Bronchial epithelial cell (primary cell): ENCODE measurements at regions not wholly inside any gene's neighbourhood (a gene's known extent, or its start where the extent isn't known, plus 50 kb on each side); places are given as distances from the start of the nearest gene placed in this dataset.

ENCODE experiments used
- DNase-seq: peaks from one replicate; pipeline ENCODE4 v3.0.0-alpha.2; 2010; ENCODE audit warnings: low read depth
- FAIRE-seq: peaks from 2 replicates; lab custom pipeline; 2011; peaks lifted over from hg19 to GRCh38; lab: Jason Lieb, UNC
- H3K27me3 ChIP-seq: 2 replicates; pipeline ENCODE4 v1.5.1; 2011; ENCODE audit warnings: low read length; ENCODE audit not compliant: control insufficient read depth, insufficient read depth
- H3K36me3 ChIP-seq: 2 replicates; pipeline ENCODE4 v1.5.1; 2011; ENCODE audit warnings: low read length; ENCODE audit not compliant: control insufficient read depth, insufficient read depth
- H3K4me3 ChIP-seq: 2 replicates; pipeline ENCODE4 v1.5.1; 2011; ENCODE audit warnings: mild to moderate bottlenecking, low read depth, low read length, control low read depth
- TF ChIP-seq, protein P1 (sequence below): IDR thresholded peaks from 2 replicates; pipeline ENCODE4 v1.5.1; 2011; ENCODE audit warnings: mild to moderate bottlenecking, moderate library complexity, low read length, control low read depth, inconsistent platforms; ENCODE audit not compliant: insufficient read depth, severe bottlenecking

DNA sequence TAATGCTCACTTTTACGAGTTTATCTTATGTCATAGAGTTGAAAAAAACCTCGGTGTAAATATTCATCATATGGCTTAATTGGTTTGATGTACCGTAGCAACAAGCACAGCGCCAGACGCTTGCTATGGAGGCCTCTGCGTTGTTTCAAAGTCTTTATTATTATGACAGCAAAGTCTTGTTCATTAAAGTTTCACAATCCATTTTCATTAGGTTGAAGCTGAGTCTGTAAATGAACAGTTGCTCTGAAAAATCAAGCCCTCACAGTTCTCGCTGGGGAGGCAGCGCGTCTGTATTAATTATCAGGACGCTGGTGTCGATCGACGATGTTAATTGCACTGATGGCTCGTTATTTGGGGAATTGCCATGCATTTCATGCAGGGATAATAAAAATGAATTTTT lies 185.6 kb downstream of the INSC start:
- TF ChIP-seq, protein P1, sequence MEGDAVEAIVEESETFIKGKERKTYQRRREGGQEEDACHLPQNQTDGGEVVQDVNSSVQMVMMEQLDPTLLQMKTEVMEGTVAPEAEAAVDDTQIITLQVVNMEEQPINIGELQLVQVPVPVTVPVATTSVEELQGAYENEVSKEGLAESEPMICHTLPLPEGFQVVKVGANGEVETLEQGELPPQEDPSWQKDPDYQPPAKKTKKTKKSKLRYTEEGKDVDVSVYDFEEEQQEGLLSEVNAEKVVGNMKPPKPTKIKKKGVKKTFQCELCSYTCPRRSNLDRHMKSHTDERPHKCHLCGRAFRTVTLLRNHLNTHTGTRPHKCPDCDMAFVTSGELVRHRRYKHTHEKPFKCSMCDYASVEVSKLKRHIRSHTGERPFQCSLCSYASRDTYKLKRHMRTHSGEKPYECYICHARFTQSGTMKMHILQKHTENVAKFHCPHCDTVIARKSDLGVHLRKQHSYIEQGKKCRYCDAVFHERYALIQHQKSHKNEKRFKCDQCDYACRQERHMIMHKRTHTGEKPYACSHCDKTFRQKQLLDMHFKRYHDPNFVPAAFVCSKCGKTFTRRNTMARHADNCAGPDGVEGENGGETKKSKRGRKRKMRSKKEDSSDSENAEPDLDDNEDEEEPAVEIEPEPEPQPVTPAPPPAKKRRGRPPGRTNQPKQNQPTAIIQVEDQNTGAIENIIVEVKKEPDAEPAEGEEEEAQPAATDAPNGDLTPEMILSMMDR = no peak
- H3K36me3 ChIP-seq = no peaks in the 10 kb centered on the region
- no peak for FAIRE-seq

DNA sequence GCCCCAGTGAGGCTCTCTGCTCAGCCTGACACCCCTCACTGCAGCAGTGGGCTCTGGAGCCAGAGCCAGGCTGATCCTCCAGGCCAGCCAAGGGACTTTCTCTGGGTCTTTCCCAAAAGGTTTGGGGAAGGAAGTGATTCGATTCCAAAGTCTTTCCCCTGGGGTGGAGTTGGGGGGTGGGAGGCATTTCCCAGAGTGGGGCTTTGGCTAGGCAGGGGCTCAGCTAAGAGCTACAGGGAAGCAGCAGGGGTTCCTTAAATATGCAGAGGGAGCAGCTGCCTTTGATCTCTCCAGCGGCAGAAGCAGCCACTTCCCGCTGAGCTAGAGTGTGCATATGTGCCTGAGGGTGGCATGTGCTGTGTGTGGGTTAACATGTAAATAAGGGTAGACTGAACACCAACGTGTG lies 192.9 kb downstream of the INSC start:
- Histone ChIP-seq H3K27me3 (no peaks in the 10 kb centered on the region), H3K36me3 (no peaks in the 10 kb centered on the region), H3K4me3 (no peak overlapping the region)
- FAIRE-seq = no peak
- DNase-seq = no peak
- TF ChIP-seq, protein P1 = no peak

More for the DNA sequence above, 185.6 kb downstream of the INSC start:
- Histone ChIP-seq H3K4me3 (no peak overlapping the region), H3K27me3 (no peaks in the 10 kb centered on the region)
- DNase-seq = no peak

DNA sequence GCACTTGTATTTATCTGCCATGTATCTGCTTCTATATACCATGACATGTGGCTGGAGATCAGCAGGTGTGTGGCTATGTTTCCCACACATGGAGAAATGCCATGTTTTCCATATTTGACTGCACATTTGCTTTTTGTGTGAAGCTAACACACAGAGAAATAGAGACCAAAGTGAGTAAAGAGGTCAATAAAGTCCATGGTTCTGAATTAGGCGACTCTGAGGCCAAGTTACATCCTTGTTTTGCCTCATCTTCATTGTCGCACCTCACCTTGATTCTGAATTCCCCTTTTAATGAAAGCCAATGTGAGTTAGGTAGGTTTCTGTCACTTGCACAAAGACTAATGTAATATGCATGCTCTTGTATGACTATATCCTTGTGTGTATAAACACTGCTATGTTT lies 194.1 kb downstream of the INSC start:
- FAIRE-seq (no peak), DNase-seq (no peak)
- TF ChIP-seq, protein P1 = no peak
- H3K36me3 ChIP-seq = no peaks in the 10 kb centered on the region
- no peaks in the 10 kb centered on the region for H3K27me3 ChIP-seq
- H3K4me3 ChIP-seq = no peak overlapping the region

DNA sequence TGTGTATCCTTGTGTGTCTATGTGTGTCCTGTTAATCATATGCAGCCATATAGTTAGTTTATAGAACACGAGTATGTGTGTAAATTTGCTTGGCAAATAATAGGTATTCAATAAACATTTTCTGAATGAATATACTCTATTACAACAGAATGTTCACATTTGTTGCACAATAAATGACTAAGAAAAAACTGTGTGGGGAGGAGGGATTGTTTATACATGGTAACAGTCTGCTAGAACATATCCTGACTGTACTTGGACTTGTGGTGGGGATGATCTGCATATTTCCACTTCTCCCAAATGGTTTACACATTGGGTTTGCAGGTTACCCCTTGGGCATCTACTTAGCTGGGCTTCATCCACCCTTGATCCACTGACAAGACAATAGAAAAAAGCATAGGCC lies 194.6 kb downstream of the INSC start:
- TF ChIP-seq, protein P1 = no peak
- H3K27me3 ChIP-seq = no peaks in the 10 kb centered on the region
- no peaks in the 10 kb centered on the region for H3K36me3 ChIP-seq
- FAIRE-seq (no peak), DNase-seq (peak; percentile 38)
- no peak overlapping the region for H3K4me3 ChIP-seq

DNA sequence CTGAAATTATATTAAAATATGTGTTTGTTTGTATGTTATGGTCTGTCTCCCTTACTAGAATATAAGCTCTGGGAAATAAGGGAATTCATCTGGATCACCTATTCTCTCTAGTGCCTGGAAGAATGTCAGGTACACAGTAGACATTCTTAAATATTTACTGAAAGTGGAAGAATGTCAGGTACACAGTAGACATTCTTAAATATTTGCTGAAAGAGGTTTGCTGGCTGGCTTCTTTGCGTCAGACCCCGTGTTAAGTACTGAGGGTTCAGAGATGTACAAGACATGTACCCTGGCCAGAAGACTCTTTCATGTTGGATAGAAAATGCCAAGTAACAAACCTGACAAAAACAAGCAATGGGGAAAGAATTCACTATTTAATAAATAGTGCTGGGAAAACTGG lies 199.1 kb downstream of the INSC start:
- no peaks in the 10 kb centered on the region for H3K36me3 ChIP-seq
- TF ChIP-seq, protein P1 = no peak
- FAIRE-seq = no peak
- no peak overlapping the region for H3K4me3 ChIP-seq
- no peak for DNase-seq
- no peaks in the 10 kb centered on the region for H3K27me3 ChIP-seq

DNA sequence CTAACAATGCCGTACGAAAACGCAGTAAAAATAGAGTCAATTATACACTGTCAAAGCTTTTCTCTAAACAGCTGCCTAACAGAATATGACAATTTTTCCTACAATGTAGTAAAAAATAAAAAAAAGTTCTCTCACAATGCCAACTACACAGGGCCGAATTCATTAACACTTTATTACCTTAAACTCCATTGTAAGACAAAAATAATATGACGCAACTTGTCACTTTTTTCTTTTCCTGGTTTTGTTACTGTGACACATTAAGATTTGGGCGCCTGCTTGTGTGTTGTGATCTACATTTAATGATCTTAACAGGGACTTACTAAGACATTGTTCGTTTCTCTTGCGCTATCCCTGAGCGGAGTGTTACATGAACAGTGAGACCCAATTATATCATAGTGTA lies 204.1 kb downstream of the INSC start:
- DNase-seq = no peak
- no peak overlapping the region for H3K4me3 ChIP-seq
- no peak for FAIRE-seq
- TF ChIP-seq, protein P1 = no peak
- H3K27me3 ChIP-seq = no peaks in the 10 kb centered on the region
- no peaks in the 10 kb centered on the region for H3K36me3 ChIP-seq
